A673 (cell line): ENCODE measurements at regions not wholly inside any gene's neighbourhood (a gene's known extent, or its start where the extent isn't known, plus 50 kb on each side); places are given as distances from the start of the nearest gene placed in this dataset.

Experiments
- BruUV-seq: library from RNA; stranded (reverse); fragments of 400-500 nt; replicated peaks from 2 replicates; lab custom pipeline; 2021; lab: Mats Ljungman, UMichigan
- CTCF ChIA-PET: fragments of 300-600 bp; sonication (Branson Sonifier 250); formaldehyde crosslinking; loops from one replicate; lab custom pipeline; 2022; ENCODE audit warnings: antibody characterized with exemption; lab: Charles Lee
- POLR2A ChIA-PET: fragments of 300-600 bp; sonication (Branson Sonifier 250); formaldehyde crosslinking; loops from one replicate; lab custom pipeline; 2022; ENCODE audit warnings: antibody characterized with exemption; ENCODE audit not compliant: low non-redundant PET; lab: Charles Lee
- DNase-seq: peaks from one replicate; pipeline ENCODE4 v3.0.0-alpha.2; 2015; ENCODE audit warnings: low spot score
- H3K27ac ChIP-seq: fragments of 200-600 bp; sonication (generic); 2 replicates; pipeline ENCODE4 v1.5.1; 2016; ENCODE audit warnings: mixed run types, low read depth, mild to moderate bottlenecking, mixed read lengths, antibody characterized with exemption, low read length; ENCODE audit not compliant: poor library complexity, severe bottlenecking
- H3K27me3 ChIP-seq: fragments of 200-600 bp; sonication (generic); replicated peaks from 2 replicates; pipeline ENCODE4 v1.6.1; 2017; ENCODE audit warnings: mixed run types, low read depth, mild to moderate bottlenecking, mixed read lengths, antibody characterized with exemption, low read length; ENCODE audit not compliant: insufficient read depth, poor library complexity
- H3K36me3 ChIP-seq: fragments of 200-600 bp; sonication (generic); 2 replicates; pipeline ENCODE4 v1.6.1; 2016; ENCODE audit warnings: mixed run types, mild to moderate bottlenecking, mixed read lengths, antibody characterized with exemption, low read length; ENCODE audit not compliant: insufficient read depth, poor library complexity, severe bottlenecking
- H3K4me1 ChIP-seq: fragments of 200-600 bp; sonication (generic); 2 replicates; pipeline ENCODE4 v1.6.1; 2017; ENCODE audit warnings: mixed run types, mild to moderate bottlenecking, mixed read lengths, antibody characterized with exemption, low read length; ENCODE audit not compliant: insufficient read depth, poor library complexity, severe bottlenecking
- H3K4me3 ChIP-seq: fragments of 200-600 bp; sonication (generic); 2 replicates; pipeline ENCODE4 v1.5.1; 2016; ENCODE audit warnings: low read depth, mixed run types, mild to moderate bottlenecking, mixed read lengths, low read length; ENCODE audit not compliant: poor library complexity, severe bottlenecking
- H3K9me3 ChIP-seq: fragments of 200-600 bp; sonication (generic); 2 replicates; pipeline ENCODE4 v1.6.1; 2016; ENCODE audit warnings: mixed run types, low read depth, mild to moderate bottlenecking, mixed read lengths, antibody characterized with exemption, low read length; ENCODE audit not compliant: poor library complexity, severe bottlenecking
- CTCF ChIP-seq: fragments of 300-800, 200-600 bp; sonication (generic); conservative IDR thresholded peaks from 2 replicates; pipeline ENCODE4 v1.5.1; 2017; ENCODE audit warnings: low read depth, mild to moderate bottlenecking, antibody characterized with exemption, low read length, moderate library complexity, mixed read lengths
- EZH2 ChIP-seq: fragments of 200-600 bp; sonication (generic); IDR thresholded peaks from 2 replicates; pipeline ENCODE4 v1.6.1; 2017; ENCODE audit warnings: borderline replicate concordance, low read depth, mild to moderate bottlenecking, mixed read lengths, antibody characterized with exemption, low read length; ENCODE audit not compliant: poor library complexity, severe bottlenecking
- intact Hi-C: fragments of 100-400 bp; cut with micrococcal nuclease; formaldehyde crosslinking; loops from one replicate; pipeline ENCODE4 v1.10.0; 2022; ENCODE audit not compliant: unreplicated experiment

- CTCF ChIA-PET, result no interaction called here
- H3K4me3 ChIP-seq, result no peak overlapping the region
- intact Hi-C loops, result no loop called here
- no peaks in the 10 kb centered on the region for H3K4me1 ChIP-seq
- BruUV-seq, result no TSS peak
- H3K27ac ChIP-seq, result no peak overlapping the region
- no peaks in the 10 kb centered on the region for H3K36me3 ChIP-seq
- TF ChIP-seq CTCF, result no peak
- TF ChIP-seq EZH2, result no peak
- no peaks in the 10 kb centered on the region for H3K9me3 ChIP-seq
- H3K27me3 ChIP-seq, result peaks cover 18% of the 10 kb centered on the region
- POLR2A ChIA-PET, result no interaction called here
- no peak for DNase-seq
These were observed 215.0 kb downstream of the BMP4 start for GRCh38 chr14:53741479-53742232.

GRCh38 chr14:53740570-53740969, 216.1 kb downstream of the BMP4 start:
- Histone ChIP-seq H3K36me3 (no peaks in the 10 kb centered on the region), H3K4me1 (no peaks in the 10 kb centered on the region), H3K27ac (no peak overlapping the region), H3K27me3 (peaks cover 18% of the 10 kb centered on the region), H3K4me3 (no peak overlapping the region), H3K9me3 (no peaks in the 10 kb centered on the region)
- CTCF ChIA-PET, result no interaction called here
- intact Hi-C loops, result no loop called here
- DNase-seq, result no peak
- no TSS peak for BruUV-seq
- TF ChIP-seq EZH2, result no peak
- POLR2A ChIA-PET, result no interaction called here

- POLR2A ChIA-PET, result no interaction called here
- Histone ChIP-seq H3K4me3 (no peak overlapping the region), H3K9me3 (no peaks in the 10 kb centered on the region), H3K4me1 (no peaks in the 10 kb centered on the region), H3K27ac (no peak overlapping the region), H3K27me3 (no peaks in the 10 kb centered on the region), H3K36me3 (no peaks in the 10 kb centered on the region)
- intact Hi-C loops, result no loop called here
- BruUV-seq, result no TSS peak
- CTCF ChIA-PET, result no interaction called here
- no peak for DNase-seq
- TF ChIP-seq EZH2, result no peak
- TF ChIP-seq CTCF, result no peak
These were observed 220.7 kb downstream of the BMP4 start for GRCh38 chr14:53735916-53736315.

GRCh38 chr14:53723221-53723620, 233.4 kb downstream of the BMP4 start:
- intact Hi-C loops, result no loop called here
- DNase-seq, result no peak
- CTCF ChIA-PET, result no interaction called here
- no peak overlapping the region for H3K27ac ChIP-seq
- BruUV-seq, result no TSS peak
- no peaks in the 10 kb centered on the region for H3K4me1 ChIP-seq
- H3K4me3 ChIP-seq, result no peak overlapping the region
- TF ChIP-seq EZH2 (no peak), CTCF (no peak)
- POLR2A ChIA-PET, result no interaction called here
- H3K27me3 ChIP-seq, result no peaks in the 10 kb centered on the region
- H3K36me3 ChIP-seq, result no peaks in the 10 kb centered on the region
- H3K9me3 ChIP-seq, result no peaks in the 10 kb centered on the region
